HG03342 (cell line): ENCODE measurements at regions not wholly inside any gene's neighbourhood (a gene's known extent, or its start where the extent isn't known, plus 50 kb on each side); places are given as distances from the start of the nearest gene placed in this dataset.

Source experiments
- ATAC-seq: cut with Tn5 transposase; IDR thresholded peaks from one replicate; pipeline ENCODE4 v1.9.1; 2021; ENCODE audit warnings: mild to moderate bottlenecking, moderate library complexity; ENCODE audit not compliant: unreplicated experiment

DNA sequence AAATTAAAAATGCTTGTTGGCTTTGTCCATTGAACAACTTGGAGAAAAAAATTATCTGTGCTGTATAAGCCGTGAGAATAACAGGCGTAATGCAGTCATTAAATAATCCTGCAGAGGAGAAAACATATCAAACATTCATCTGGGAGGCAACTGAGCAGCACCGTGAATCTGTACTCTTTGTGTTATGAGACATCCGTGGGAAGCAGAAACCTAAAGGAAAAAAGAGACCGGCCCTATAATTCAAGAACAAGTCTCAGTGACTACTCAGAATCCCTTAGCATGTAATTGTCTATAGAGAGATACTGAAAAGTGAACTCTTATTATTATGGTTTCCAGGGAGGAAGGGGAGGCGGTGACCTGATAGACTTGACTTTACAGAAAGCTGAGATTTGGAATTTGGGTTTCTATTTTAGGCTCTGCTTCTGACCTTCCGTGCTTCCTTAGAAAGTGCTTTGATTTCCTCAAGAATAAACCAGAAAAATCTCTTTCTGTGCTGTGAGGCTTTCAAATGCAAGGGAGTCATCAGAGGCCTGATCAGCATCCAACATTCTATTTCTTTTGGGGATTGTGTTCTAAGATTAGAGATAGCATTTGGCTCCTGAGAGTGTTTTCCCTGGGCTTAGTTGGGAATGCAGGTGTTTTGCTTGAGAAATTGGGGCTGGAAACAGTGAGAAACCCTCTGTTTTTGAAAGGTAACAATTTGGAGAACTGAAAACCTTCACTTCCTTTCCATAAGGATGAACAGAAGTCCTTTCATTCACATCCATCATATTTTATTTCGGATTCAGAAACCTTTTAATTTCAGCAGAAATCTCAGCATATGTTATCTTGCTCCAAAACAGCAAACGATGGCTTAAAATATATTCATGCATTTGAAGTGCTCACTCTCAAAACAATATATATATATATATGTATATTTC is 296.7 kb downstream of the CSNK1G3 start:
- ATAC-seq = no peak

- no peak for ATAC-seq
Measured at GRCh38 chr5:123807177-123807945, 295.4 kb downstream of the CSNK1G3 start.

GRCh38 chr5:123806644-123807043 is 294.7 kb downstream of the CSNK1G3 start:
- ATAC-seq = no peak

GRCh38 chr5:123805300-123805699 is 293.3 kb downstream of the CSNK1G3 start:
- ATAC-seq = no peak

DNA sequence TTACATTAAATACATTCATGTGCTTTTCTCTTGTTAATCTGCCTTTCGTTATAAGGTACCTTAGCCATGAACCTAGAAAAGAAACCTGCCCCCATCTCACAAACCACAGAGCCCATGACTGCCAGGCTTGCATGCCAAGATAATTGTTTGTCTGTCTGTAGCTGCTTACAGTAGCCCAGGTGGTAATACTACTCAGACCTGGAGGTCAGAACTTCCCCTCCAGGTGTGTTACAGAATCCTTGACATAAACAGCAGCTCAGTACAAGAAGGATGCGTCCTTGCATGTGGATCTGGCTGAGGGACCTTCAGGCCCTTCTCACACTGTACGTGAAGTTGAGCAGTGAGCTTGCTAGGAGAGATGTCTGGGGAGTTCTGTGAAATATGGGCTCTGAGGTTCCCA is 291.4 kb downstream of the CSNK1G3 start:
- ATAC-seq = no peak

DNA sequence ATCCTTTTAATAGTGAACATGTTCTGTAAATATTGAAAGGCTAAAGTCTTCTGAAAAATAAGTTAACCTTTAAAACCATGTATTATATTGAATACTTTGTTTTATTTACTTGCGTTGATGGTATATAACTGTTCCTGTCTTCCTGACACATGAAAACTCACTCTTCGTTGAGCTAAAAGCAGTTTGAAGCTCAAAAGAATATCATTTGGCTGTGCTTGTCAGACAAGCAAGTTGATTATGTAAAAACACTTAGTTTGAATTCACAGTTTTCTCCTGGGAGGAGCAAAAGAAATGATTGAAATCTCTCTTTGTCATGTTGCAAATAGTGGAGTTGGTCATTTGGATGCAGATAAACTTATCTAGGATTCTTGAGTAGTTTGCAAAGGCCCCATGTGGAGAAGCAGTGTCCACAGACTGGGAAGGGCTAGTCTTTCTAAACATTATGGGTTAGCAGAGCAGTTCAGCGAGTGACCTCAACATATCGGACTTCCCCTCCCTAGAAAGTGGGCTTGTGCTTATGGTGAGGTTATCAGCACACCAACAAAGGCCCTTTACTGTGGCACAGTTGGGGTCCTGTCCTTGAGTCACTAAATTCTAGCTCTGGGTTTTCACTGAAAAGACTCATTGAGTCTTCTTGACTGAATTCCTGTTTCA is 290.4 kb downstream of the CSNK1G3 start:
- ATAC-seq = no peak

DNA sequence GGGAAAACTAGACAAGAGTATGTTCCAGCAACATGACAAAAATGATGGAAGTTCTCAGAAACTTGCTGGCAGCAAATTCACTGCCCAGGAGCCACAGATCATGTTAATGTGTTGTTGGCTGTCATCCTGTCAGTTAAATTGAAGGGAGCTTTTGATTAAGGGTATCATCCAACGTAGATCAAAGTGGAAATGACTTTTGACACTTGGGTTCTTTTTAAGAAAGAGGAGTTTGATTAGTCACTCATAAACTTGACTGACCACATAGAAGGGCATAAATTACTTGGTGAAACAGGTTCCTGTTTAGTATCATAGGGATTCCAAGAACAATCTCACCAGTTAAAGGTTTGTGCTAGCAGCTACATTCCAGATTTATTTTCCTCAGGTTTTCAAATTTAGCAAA is 288.7 kb downstream of the CSNK1G3 start:
- ATAC-seq = no peak

- no peak for ATAC-seq
Measured at GRCh38 chr5:123795688-123796087, 283.7 kb downstream of the CSNK1G3 start.

- no peak for ATAC-seq
Measured at GRCh38 chr5:123790226-123790625, 278.2 kb downstream of the CSNK1G3 start.

- ATAC-seq = no peak
Measured at GRCh38 chr5:123787635-123788034, 275.7 kb downstream of the CSNK1G3 start.

DNA sequence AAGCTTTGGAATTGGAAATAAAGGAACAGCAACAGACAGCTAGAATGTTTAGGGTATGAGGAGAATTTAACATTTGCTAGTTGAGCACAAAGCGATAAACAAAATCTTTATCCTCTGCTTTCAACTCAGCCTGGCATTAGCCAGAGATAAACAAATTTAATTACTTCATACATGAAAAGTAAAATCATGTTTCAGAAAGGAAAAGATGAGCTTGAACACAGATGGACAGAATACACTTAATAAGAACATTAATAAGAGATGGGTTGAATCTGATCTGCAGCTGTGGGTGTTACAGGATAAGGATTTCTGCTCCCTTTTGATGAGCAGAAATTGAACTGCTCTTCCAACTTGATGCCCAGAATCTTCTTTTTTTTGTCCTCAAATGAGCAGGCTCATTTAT is 275.2 kb downstream of the CSNK1G3 start:
- no peak for ATAC-seq

DNA sequence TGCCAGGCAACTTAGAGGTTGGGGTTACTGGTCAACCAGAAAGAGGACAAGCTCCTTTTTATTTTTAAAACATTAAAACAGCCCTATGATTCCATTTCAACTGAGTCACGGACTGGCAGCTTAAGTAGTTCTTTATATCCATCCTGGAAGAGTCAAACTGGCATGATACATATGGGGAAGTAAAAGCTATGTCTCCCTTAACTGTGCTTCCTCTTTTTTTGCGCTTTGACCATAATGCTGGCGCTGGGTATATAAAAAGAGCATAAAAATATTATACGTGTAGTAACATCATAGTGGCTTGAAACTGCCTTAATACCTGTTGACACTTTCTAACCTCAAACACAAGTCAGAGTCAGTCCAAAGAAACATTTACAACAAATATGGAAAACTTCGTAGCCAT is 274.4 kb downstream of the CSNK1G3 start:
- no peak for ATAC-seq

DNA sequence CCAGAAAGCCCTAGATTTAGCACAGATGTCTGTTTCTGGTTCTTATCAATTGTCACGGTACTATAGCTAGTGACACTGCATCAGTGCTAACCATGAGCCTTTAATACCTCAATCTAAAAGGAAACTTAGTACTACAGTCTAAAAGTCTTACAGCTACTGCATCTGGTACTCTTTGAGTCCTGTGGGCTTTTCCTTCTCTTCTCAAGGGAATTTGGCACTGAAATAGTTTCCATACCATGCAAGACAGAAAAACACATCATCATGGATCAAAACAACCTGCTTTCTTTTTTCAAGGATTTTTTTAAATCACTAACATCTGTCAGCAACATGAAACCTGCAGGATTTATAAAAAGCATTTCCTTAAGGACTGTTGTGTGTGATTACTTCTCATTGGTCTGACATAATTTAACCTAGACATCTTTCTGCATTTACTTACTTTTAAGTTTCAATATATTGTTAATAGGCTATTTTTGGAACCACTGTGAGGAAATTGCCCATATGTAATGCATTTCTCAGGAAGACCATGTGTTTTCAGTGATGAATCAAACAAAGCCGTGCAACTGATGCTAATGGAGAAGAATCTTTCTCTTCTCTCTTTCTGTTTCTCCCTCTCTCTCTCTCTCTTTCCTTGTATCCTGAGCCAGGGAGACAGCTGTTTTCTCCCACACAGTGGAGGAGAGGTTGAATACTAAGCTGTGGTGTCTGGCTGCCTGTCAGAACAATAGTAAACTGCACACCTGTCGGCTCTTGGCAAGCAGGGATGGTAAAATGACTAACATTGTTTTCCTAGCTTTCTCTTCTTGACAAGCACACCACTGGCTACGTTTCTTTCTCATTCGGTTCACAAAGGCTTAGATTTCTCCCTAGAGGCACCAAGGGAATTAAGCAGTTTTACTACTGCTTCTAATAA is 273.4 kb downstream of the CSNK1G3 start:
- no peak for ATAC-seq

DNA sequence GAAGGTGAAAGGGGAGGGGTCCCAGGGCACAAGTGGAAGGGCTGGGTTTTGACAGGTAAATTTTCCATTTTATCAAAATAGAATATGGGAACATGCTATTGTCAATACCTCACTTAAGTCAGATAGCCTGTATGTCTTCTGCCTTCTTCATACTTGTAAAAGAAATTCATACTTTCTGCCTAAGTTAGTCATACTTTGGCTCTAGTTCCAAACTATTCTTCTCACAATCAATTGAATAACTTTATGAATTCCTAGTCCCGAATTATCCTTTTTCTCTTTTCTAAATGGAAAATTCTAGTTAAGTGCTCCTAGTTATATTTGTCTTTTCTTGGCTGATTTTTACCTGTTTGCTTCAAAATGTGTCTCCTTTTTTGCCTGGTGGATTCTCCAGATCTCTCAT is 271.4 kb downstream of the CSNK1G3 start:
- no peak for ATAC-seq

DNA sequence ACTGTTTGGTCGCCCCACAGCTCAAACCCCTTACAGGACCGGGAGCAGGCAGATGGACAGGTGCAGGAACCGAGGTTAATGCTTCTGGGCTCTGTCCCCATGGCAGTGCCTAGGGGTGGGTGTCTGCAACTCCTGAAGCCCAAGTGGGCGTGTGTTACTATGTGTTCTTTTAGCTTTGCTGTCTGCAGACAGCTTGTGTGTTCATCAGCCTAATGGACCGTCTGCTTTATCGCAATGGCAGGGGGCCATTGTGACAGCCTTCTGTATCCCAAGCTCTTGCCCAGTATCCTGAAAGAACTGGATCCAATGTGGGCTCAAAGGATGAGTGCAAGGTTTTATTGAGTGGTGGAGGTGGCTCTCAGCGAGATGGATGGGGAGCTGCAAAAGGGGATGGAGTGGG is 266.7 kb downstream of the CSNK1G3 start:
- ATAC-seq = no peak

DNA sequence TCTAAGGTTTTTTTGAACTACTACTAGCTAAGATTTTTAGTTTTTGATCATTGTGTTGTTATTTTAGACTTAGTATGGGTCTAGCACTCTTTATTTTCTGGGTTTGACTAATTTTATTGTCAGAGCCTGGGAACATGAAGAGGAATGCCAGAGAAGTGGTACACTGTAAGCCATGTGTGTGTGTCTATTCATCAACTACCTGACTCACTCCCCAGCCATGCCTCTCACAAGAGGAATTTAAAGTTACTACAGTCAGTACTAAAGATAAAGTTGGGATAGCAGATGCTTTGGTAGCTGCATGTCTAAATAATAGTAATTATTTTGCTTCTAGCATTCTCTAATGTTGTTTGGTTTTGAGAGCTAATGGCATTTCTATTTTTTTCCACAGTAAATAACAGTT is 264.8 kb downstream of the CSNK1G3 start:
- no peak for ATAC-seq

DNA sequence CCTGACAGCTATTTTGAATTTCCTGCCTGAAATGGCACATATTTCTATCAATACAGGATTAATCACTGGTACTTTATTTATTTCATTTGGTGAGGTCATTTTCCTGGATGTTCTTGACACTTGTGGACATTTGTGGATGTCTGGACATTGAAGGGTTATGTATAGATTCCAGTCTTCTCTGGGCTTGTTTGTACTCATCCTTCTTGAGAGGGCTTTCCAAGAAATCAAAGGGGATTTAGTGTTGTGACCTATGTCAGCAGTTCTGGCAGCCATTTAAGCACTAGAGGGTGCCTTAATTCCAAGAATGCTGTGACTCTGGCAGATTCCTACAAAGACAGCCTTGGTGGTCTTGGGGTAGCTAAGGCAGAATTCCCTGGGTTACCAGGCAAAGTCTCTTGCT is 259.7 kb downstream of the CSNK1G3 start:
- ATAC-seq = no peak

DNA sequence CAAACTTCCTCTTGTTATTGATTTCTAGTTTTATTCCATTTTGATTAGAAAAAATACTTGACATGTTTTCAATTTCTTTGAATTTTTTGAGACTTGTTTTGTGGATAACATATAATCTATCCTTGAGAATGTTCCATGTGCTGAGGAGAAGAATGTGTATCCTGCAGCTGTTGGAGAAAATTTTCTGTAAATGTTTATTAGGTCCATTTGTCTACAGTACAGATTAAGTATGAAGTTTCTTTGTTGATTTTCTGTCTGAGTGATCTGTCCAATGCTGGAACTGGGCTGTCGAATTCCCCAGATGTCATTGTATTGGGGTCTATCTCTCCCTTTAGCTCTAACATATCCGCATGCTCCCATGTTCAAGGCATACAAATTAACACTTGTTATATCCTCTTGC is 251.2 kb downstream of the CSNK1G3 start:
- no peak for ATAC-seq

DNA sequence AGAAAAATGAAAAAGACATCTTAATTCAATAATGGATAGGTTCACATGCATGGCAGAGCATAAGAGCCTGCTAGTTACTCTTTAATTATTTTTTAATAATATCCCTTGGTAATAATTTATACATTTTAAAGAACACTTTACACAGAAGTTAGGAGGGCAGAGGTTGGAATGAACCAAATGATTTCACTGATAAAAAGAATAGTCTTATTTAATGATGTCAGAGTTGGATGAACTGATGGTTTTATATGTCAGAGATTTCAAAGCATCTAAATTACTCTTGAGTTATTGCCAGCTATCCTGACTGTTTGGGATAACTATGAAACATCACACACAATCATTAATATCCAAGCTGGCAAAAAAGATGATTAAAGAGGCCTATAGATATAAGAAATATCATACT is 244.8 kb downstream of the CSNK1G3 start:
- ATAC-seq = no peak

DNA sequence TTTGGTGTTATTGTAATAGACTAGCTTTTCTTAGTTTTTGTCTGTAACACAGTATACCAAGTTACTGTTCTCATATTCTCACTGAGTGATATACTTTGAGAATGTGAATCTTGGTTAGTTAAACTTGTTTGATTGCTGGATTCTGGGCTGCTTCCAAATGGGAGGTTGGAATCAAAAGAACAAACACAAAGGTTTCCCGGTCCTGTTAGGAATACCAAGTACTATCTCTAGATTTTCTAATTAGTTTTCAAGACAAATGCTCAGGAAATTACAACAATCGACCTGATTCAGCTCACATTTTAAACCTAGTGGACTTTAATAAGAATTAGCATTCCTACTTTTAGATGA is 244.3 kb downstream of the CSNK1G3 start:
- no peak for ATAC-seq
